Caco-2 (cell line): ENCODE measurements at regions not wholly inside any gene's neighbourhood (a gene's known extent, or its start where the extent isn't known, plus 50 kb on each side); places are given as distances from the start of the nearest gene placed in this dataset.

Experiments used
- BruUV-seq: library from RNA; stranded (reverse); fragments of 400-500 nt; replicated peaks from 2 replicates; lab custom pipeline; 2021; lab: Mats Ljungman, UMichigan
- CTCF ChIA-PET: fragments of 300-600 bp; sonication (Branson Sonifier 250); formaldehyde crosslinking; loops from one replicate; lab custom pipeline; 2022; ENCODE audit warnings: antibody characterized with exemption; lab: Charles Lee
- POLR2A ChIA-PET: fragments of 300-600 bp; sonication (Branson Sonifier 250); formaldehyde crosslinking; loops from one replicate; lab custom pipeline; 2022; ENCODE audit warnings: antibody characterized with exemption; lab: Charles Lee
- DNase-seq, 2 experiments: peaks; one replicate each; pipeline versions ENCODE4 v3.0.0 to v3.0.0-alpha.2; 2020 to 2022
- H3K27me3 ChIP-seq: replicated peaks from 2 replicates; pipeline ENCODE4 v1.6.0; 2011; ENCODE audit warnings: low read length; ENCODE audit not compliant: control insufficient read depth, insufficient read depth
- H3K36me3 ChIP-seq: 2 replicates; pipeline ENCODE4 v1.5.1; 2011; ENCODE audit warnings: low read length; ENCODE audit not compliant: control insufficient read depth, insufficient read depth
- H3K4me1 ChIP-seq: fragments of 250-450 bp; sonication (Bioruptor Pico); 2 replicates; pipeline ENCODE4 v1.5.1; 2020; ENCODE audit warnings: mild to moderate bottlenecking
- H3K4me3 ChIP-seq: 2 replicates; pipeline ENCODE4 v1.5.1; 2011; ENCODE audit warnings: low read depth, mild to moderate bottlenecking, control low read depth, low read length
- H3K9me3 ChIP-seq: fragments of 250-450 bp; sonication (Bioruptor Pico); 2 replicates; pipeline ENCODE4 v1.5.1; 2020; ENCODE audit warnings: mild to moderate bottlenecking, moderate library complexity
- H3K27ac Mint-ChIP-seq: one replicate; pipeline ENCODE4 v1.8.0; 2022; ENCODE audit warnings: mixed read lengths; ENCODE audit not compliant: unreplicated experiment
- H3K27me3 Mint-ChIP-seq: one replicate; pipeline ENCODE4 v1.8.0; 2022; ENCODE audit warnings: mixed read lengths; ENCODE audit not compliant: insufficient read depth, unreplicated experiment
- H3K36me3 Mint-ChIP-seq: one replicate; pipeline ENCODE4 v1.8.0; 2022; ENCODE audit warnings: mild to moderate bottlenecking, mixed read lengths; ENCODE audit not compliant: insufficient read depth, unreplicated experiment
- H3K4me1 Mint-ChIP-seq: one replicate; pipeline ENCODE4 v1.8.0; 2022; ENCODE audit warnings: low read depth, mixed read lengths; ENCODE audit not compliant: unreplicated experiment
- H3K4me3 Mint-ChIP-seq: one replicate; pipeline ENCODE4 v1.8.0; 2022; ENCODE audit warnings: mild to moderate bottlenecking, moderate library complexity, mixed read lengths; ENCODE audit not compliant: unreplicated experiment
- H3K9me3 Mint-ChIP-seq: one replicate; pipeline ENCODE4 v1.8.0; 2022; ENCODE audit warnings: mixed read lengths; ENCODE audit not compliant: unreplicated experiment
- intact Hi-C: fragments of 100-400 bp; cut with micrococcal nuclease; formaldehyde crosslinking; loops from one replicate; pipeline ENCODE4 v1.10.0; 2022; ENCODE audit not compliant: unreplicated experiment
- TF ChIP-seq, protein P1 (sequence below), 2 experiments: fragments of 200-600 bp in 1 of 2; IDR thresholded peaks; 1 replicate in 1 of 2; 2 replicates in 1 of 2; pipeline versions ENCODE4 v1.5.1 to v1.8.0; 2011 to 2022; ENCODE audit warnings: antibody characterized with exemption in 1 of 2, control low read depth in 1 of 2, inconsistent platforms in 1 of 2, low read depth in 1 of 2, low read length in 1 of 2, mild to moderate bottlenecking in 1 of 2, moderate library complexity in 1 of 2; ENCODE audit not compliant: insufficient read depth in 1 of 2, severe bottlenecking in 1 of 2, unreplicated experiment in 1 of 2

- Mint-ChIP-seq H3K4me1 (no peaks in the 10 kb centered on the region), H3K9me3 (no peaks in the 10 kb centered on the region), H3K27ac (no peak overlapping the region), H3K27me3 (no peaks in the 10 kb centered on the region), H3K4me3 (no peak overlapping the region), H3K36me3 (no peaks in the 10 kb centered on the region)
- no peak for DNase-seq
- TF ChIP-seq, protein P1, sequence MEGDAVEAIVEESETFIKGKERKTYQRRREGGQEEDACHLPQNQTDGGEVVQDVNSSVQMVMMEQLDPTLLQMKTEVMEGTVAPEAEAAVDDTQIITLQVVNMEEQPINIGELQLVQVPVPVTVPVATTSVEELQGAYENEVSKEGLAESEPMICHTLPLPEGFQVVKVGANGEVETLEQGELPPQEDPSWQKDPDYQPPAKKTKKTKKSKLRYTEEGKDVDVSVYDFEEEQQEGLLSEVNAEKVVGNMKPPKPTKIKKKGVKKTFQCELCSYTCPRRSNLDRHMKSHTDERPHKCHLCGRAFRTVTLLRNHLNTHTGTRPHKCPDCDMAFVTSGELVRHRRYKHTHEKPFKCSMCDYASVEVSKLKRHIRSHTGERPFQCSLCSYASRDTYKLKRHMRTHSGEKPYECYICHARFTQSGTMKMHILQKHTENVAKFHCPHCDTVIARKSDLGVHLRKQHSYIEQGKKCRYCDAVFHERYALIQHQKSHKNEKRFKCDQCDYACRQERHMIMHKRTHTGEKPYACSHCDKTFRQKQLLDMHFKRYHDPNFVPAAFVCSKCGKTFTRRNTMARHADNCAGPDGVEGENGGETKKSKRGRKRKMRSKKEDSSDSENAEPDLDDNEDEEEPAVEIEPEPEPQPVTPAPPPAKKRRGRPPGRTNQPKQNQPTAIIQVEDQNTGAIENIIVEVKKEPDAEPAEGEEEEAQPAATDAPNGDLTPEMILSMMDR (IDR thresholded peaks at IDR 0.05; ENCODE audit: insufficient read depth in 1 of 2, low read depth in 1 of 2, low read length in 1 of 2, severe bottlenecking in 1 of 2, unreplicated experiment in 1 of 2) = no peak
- Histone ChIP-seq H3K4me1 (no peaks in the 10 kb centered on the region), H3K36me3 (no peaks in the 10 kb centered on the region), H3K27me3 (no peaks in the 10 kb centered on the region), H3K4me3 (no peak overlapping the region), H3K9me3 (no peaks in the 10 kb centered on the region)
- intact Hi-C loops = no loop called here
- BruUV-seq = no TSS peak
- ChIA-PET CTCF (no interaction called here), POLR2A (no interaction called here)
Measured at GRCh38 chr13:89486065-89486464, 1814.9 kb downstream of the SLITRK5 start.

- Histone ChIP-seq H3K27me3 (no peaks in the 10 kb centered on the region), H3K4me1 (no peaks in the 10 kb centered on the region), H3K4me3 (no peak overlapping the region), H3K9me3 (no peaks in the 10 kb centered on the region), H3K36me3 (no peaks in the 10 kb centered on the region)
- no peaks in the 10 kb centered on the region for H3K4me1 Mint-ChIP-seq
- POLR2A ChIA-PET = no interaction called here
- no peak overlapping the region for H3K27ac Mint-ChIP-seq
- H3K27me3 Mint-ChIP-seq = no peaks in the 10 kb centered on the region
- no peak overlapping the region for H3K4me3 Mint-ChIP-seq
- no TSS peak for BruUV-seq
- DNase-seq = no peak
- H3K9me3 Mint-ChIP-seq = no peaks in the 10 kb centered on the region
- H3K36me3 Mint-ChIP-seq = no peaks in the 10 kb centered on the region
- intact Hi-C loops = no loop called here
- TF ChIP-seq, protein P1 (IDR thresholded peaks at IDR 0.05; ENCODE audit: insufficient read depth in 1 of 2, low read depth in 1 of 2, low read length in 1 of 2, severe bottlenecking in 1 of 2, unreplicated experiment in 1 of 2) = no peak
- CTCF ChIA-PET = no interaction called here
Measured at GRCh38 chr13:89486709-89487108, 1815.5 kb downstream of the SLITRK5 start.

GRCh38 chr13:89490661-89491060 lies 1819.5 kb downstream of the SLITRK5 start:
- Histone ChIP-seq H3K27me3 (no peaks in the 10 kb centered on the region), H3K36me3 (no peaks in the 10 kb centered on the region), H3K9me3 (no peaks in the 10 kb centered on the region), H3K4me1 (no peaks in the 10 kb centered on the region), H3K4me3 (no peak overlapping the region)
- Mint-ChIP-seq H3K9me3 (no peaks in the 10 kb centered on the region), H3K27ac (no peak overlapping the region), H3K4me1 (no peaks in the 10 kb centered on the region), H3K36me3 (no peaks in the 10 kb centered on the region), H3K27me3 (no peaks in the 10 kb centered on the region), H3K4me3 (no peak overlapping the region)
- CTCF ChIA-PET = no interaction called here
- POLR2A ChIA-PET = no interaction called here
- intact Hi-C loops = no loop called here
- DNase-seq = no peak
- TF ChIP-seq, protein P1 (IDR thresholded peaks at IDR 0.05; ENCODE audit: insufficient read depth in 1 of 2, low read depth in 1 of 2, low read length in 1 of 2, severe bottlenecking in 1 of 2, unreplicated experiment in 1 of 2) = no peak
- BruUV-seq = no TSS peak
